Bronchial epithelial cell (primary cell): ENCODE measurements at regions not wholly inside any gene's neighbourhood (a gene's known extent, or its start where the extent isn't known, plus 50 kb on each side); places are given as distances from the start of the nearest gene placed in this dataset.

Source experiments
- DNase-seq: peaks from one replicate; pipeline ENCODE4 v3.0.0-alpha.2; 2010; ENCODE audit warnings: low read depth
- FAIRE-seq: peaks from 2 replicates; lab custom pipeline; 2011; peaks lifted over from hg19 to GRCh38; lab: Jason Lieb, UNC
- H3K27me3 ChIP-seq: 2 replicates; pipeline ENCODE4 v1.5.1; 2011; ENCODE audit warnings: low read length; ENCODE audit not compliant: control insufficient read depth, insufficient read depth
- H3K36me3 ChIP-seq: 2 replicates; pipeline ENCODE4 v1.5.1; 2011; ENCODE audit warnings: low read length; ENCODE audit not compliant: control insufficient read depth, insufficient read depth
- H3K4me3 ChIP-seq: 2 replicates; pipeline ENCODE4 v1.5.1; 2011; ENCODE audit warnings: mild to moderate bottlenecking, low read depth, low read length, control low read depth
- TF ChIP-seq, protein P1 (sequence below): IDR thresholded peaks from 2 replicates; pipeline ENCODE4 v1.5.1; 2011; ENCODE audit warnings: mild to moderate bottlenecking, moderate library complexity, low read length, control low read depth, inconsistent platforms; ENCODE audit not compliant: insufficient read depth, severe bottlenecking

DNA sequence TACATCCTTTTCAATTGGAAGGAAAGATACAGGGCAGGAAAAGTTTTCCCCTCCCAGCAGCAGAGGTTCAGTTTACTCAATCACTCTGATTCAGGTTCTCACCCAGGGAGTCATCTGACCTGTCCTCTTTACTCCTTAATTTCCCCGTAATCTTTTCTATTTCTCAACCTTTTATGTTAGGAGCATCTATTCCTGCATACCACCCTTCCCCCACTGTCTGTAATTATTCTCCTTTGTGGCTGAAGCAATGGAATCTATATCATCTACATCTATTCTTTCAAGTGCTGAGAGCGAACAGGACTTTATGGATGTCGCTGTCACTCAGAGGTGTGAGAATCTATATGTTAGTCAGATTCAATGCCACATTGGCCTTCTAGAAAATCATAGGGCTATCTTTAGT is 175.2 kb downstream of the NOL4 start:
- H3K27me3 ChIP-seq: no peaks in the 10 kb centered on the region
- no peak for DNase-seq
- TF ChIP-seq, protein P1, sequence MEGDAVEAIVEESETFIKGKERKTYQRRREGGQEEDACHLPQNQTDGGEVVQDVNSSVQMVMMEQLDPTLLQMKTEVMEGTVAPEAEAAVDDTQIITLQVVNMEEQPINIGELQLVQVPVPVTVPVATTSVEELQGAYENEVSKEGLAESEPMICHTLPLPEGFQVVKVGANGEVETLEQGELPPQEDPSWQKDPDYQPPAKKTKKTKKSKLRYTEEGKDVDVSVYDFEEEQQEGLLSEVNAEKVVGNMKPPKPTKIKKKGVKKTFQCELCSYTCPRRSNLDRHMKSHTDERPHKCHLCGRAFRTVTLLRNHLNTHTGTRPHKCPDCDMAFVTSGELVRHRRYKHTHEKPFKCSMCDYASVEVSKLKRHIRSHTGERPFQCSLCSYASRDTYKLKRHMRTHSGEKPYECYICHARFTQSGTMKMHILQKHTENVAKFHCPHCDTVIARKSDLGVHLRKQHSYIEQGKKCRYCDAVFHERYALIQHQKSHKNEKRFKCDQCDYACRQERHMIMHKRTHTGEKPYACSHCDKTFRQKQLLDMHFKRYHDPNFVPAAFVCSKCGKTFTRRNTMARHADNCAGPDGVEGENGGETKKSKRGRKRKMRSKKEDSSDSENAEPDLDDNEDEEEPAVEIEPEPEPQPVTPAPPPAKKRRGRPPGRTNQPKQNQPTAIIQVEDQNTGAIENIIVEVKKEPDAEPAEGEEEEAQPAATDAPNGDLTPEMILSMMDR: no peak
- no peak overlapping the region for H3K4me3 ChIP-seq
- no peak for FAIRE-seq
- H3K36me3 ChIP-seq: no peaks in the 10 kb centered on the region

- DNase-seq (no peak), FAIRE-seq (no peak)
- Histone ChIP-seq H3K36me3 (no peaks in the 10 kb centered on the region), H3K27me3 (no peaks in the 10 kb centered on the region), H3K4me3 (no peak overlapping the region)
- TF ChIP-seq, protein P1: no peak
These were observed 176.3 kb downstream of the NOL4 start for GRCh38 chr18:34048423-34048822.

GRCh38 chr18:34042423-34043146 is 182.1 kb downstream of the NOL4 start:
- TF ChIP-seq, protein P1: no peak
- H3K36me3 ChIP-seq: no peaks in the 10 kb centered on the region
- FAIRE-seq (no peak), DNase-seq (no peak)
- no peaks in the 10 kb centered on the region for H3K27me3 ChIP-seq
- no peak overlapping the region for H3K4me3 ChIP-seq

DNA sequence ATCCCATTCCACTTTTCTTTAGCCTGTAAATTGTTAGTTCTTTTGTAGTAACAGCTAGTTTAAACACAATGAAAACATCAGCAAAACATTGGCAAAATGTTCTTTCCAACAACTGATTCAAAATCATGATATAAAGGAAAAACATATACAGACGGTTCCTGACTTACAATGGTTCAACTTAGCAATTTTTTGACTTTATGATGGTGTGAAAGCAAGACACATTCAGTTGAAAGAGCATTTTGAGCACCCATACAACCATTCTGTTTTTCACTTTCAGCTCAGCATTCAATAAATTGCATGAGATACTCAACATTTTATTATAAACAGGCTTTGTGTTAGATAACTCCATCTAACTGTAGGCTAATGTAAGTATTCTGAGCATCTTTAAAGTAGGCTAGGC is 185.1 kb downstream of the NOL4 start:
- DNase-seq: no peak
- TF ChIP-seq, protein P1: no peak
- FAIRE-seq: no peak
- H3K27me3 ChIP-seq: no peaks in the 10 kb centered on the region
- no peaks in the 10 kb centered on the region for H3K36me3 ChIP-seq
- no peak overlapping the region for H3K4me3 ChIP-seq

DNA sequence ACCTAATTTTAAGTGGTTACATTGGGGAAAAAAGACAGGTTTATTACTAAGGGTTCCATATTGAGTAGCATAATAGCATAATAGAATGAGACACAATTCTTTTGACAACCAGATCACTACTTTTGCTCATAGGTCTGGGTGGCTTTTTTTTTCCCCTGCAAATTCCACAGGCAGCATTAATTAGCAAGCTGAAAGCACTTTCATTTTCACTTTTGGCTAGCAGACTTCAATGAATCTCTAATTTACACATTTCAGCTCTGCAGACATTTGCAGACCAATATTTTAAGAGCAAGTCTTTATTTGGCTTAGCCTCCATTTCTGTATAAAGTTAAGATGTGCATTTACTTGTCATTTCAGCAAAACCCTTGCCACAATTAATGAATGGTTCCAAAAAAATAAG is 185.5 kb downstream of the NOL4 start:
- Histone ChIP-seq H3K36me3 (no peaks in the 10 kb centered on the region), H3K27me3 (no peaks in the 10 kb centered on the region), H3K4me3 (no peak overlapping the region)
- FAIRE-seq: no peak
- no peak for DNase-seq
- TF ChIP-seq, protein P1: no peak

DNA sequence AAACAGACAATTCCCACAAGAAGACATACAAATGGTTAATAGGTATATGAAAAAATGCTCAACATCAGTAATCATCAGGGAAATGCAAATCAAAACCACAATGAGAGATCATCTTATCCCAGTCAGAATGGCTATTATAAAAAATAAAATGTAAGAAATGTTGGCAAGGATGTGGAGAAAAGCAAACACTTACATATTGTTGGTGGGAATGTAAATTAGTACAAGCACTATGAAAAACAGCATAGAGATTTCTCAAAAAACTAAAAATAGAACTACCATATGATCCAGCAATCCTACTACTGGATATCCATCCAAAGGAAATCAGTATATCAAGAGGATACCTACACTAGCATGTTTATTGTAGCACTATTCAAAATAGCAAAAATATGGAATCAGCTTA is 186.6 kb downstream of the NOL4 start:
- H3K36me3 ChIP-seq: no peaks in the 10 kb centered on the region
- no peak overlapping the region for H3K4me3 ChIP-seq
- TF ChIP-seq, protein P1: no peak
- no peak for DNase-seq
- FAIRE-seq: no peak
- H3K27me3 ChIP-seq: no peaks in the 10 kb centered on the region
